H1 (cell line): ENCODE measurements at regions not wholly inside any gene's neighbourhood (a gene's known extent, or its start where the extent isn't known, plus 50 kb on each side); places are given as distances from the start of the nearest gene placed in this dataset.

Source experiments
- KDM1A ChIP-seq: fragments of 200-600, 300-600 bp; sonication (generic); IDR thresholded peaks from 2 replicates; pipeline ENCODE4 v1.7.1; 2016; ENCODE audit warnings: mild to moderate bottlenecking, low read length, borderline replicate concordance
- TEAD4 ChIP-seq: IDR thresholded peaks from 2 replicates; pipeline ENCODE4 v1.6.1; 2012; ENCODE audit warnings: low read depth, low read length, inconsistent platforms, mixed read lengths
- TF ChIP-seq, protein P1 (sequence below), 3 experiments: IDR thresholded peaks; 1 replicate in 2 of 3; 2 replicates in 1 of 3; pipeline versions ENCODE4 v1.5.1 to v1.6.1; 2011; ENCODE audit warnings: low read length in 3 of 3, mild to moderate bottlenecking in 3 of 3, inconsistent platforms in 2 of 3, low read depth in 1 of 3, moderate library complexity in 1 of 3; ENCODE audit not compliant: insufficient read depth in 1 of 3; ENCODE audit errors: control extremely low read depth in 1 of 3

GRCh38 chr9:86599561-86599960 is 245.4 kb upstream of the TUT7 start:
- TF ChIP-seq TEAD4 (no peak), KDM1A (no peak)
- TF ChIP-seq, protein P1, sequence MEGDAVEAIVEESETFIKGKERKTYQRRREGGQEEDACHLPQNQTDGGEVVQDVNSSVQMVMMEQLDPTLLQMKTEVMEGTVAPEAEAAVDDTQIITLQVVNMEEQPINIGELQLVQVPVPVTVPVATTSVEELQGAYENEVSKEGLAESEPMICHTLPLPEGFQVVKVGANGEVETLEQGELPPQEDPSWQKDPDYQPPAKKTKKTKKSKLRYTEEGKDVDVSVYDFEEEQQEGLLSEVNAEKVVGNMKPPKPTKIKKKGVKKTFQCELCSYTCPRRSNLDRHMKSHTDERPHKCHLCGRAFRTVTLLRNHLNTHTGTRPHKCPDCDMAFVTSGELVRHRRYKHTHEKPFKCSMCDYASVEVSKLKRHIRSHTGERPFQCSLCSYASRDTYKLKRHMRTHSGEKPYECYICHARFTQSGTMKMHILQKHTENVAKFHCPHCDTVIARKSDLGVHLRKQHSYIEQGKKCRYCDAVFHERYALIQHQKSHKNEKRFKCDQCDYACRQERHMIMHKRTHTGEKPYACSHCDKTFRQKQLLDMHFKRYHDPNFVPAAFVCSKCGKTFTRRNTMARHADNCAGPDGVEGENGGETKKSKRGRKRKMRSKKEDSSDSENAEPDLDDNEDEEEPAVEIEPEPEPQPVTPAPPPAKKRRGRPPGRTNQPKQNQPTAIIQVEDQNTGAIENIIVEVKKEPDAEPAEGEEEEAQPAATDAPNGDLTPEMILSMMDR (IDR thresholded peaks at IDR 0.05; ENCODE audit: control extremely low read depth in 1 of 3, insufficient read depth in 1 of 3, low read depth in 1 of 3, low read length in 3 of 3), result no peak
